ENCODE measurements at regions not wholly inside any gene's neighbourhood (a gene's known extent, or its start where the extent isn't known, plus 50 kb on each side); places are given as distances from the start of the nearest gene placed in this dataset.
"Not testable (repeated sequence)": the region's sequence is repeated elsewhere in the genome, so short reads cannot be mapped to it uniquely, and the experiment has no call there.

GRCh38 chr18:60062831-60063230, 163.0 kb downstream of the PMAIP1 start:
- peak; percentile 37 for DNase-seq (ENCODE audit: low read depth)

GRCh38 chr18:60062396-60062795, 162.6 kb downstream of the PMAIP1 start:
- no peak for DNase-seq (ENCODE audit: low read depth)

- DNase-seq (ENCODE audit: low read depth) = peak; percentile 74
These were observed 160.8 kb downstream of the PMAIP1 start for GRCh38 chr18:60060578-60060977.

- peak; percentile 17 for DNase-seq (ENCODE audit: low read depth)
These were observed 160.2 kb downstream of the PMAIP1 start for GRCh38 chr18:60060026-60060425.

GRCh38 chr18:60059216-60059615, 159.4 kb downstream of the PMAIP1 start:
- DNase-seq (ENCODE audit: low read depth) = no peak

GRCh38 chr18:60053747-60054304, 154.0 kb downstream of the PMAIP1 start:
- DNase-seq (ENCODE audit: low read depth) = peak; percentile 100

GRCh38 chr18:60050821-60051220, 151.0 kb downstream of the PMAIP1 start:
- DNase-seq (ENCODE audit: low read depth) = no peak

GRCh38 chr18:60049172-60049571, 149.4 kb downstream of the PMAIP1 start:
- DNase-seq (ENCODE audit: low read depth) = no peak

- peak; percentile 58 for DNase-seq (ENCODE audit: low read depth)
These were observed 147.8 kb downstream of the PMAIP1 start for GRCh38 chr18:60047556-60047955.

- DNase-seq (ENCODE audit: low read depth) = peak; percentile 87
These were observed 144.7 kb downstream of the PMAIP1 start for GRCh38 chr18:60044290-60045006.

- DNase-seq (ENCODE audit: low read depth) = no peak
These were observed 141.2 kb downstream of the PMAIP1 start for GRCh38 chr18:60040971-60041370.

- peak; percentile 21 for DNase-seq (ENCODE audit: low read depth)
These were observed 138.9 kb downstream of the PMAIP1 start for GRCh38 chr18:60038731-60039130.

- DNase-seq (ENCODE audit: low read depth) = no peak
These were observed 127.6 kb downstream of the PMAIP1 start for GRCh38 chr18:60027397-60027796.

GRCh38 chr18:60024857-60025256, 125.1 kb downstream of the PMAIP1 start:
- no peak for DNase-seq (ENCODE audit: low read depth)

- no peak for DNase-seq (ENCODE audit: low read depth)
These were observed 124.5 kb downstream of the PMAIP1 start for GRCh38 chr18:60024345-60024744.

GRCh38 chr18:60022671-60023276, 123.0 kb downstream of the PMAIP1 start:
- DNase-seq (ENCODE audit: low read depth) = peak; percentile 46

- no peak for DNase-seq (ENCODE audit: low read depth)
These were observed 121.8 kb downstream of the PMAIP1 start for GRCh38 chr18:60021556-60021955.

- DNase-seq (ENCODE audit: low read depth) = peak; percentile 78
These were observed 120.5 kb downstream of the PMAIP1 start for GRCh38 chr18:60020107-60020925.

- DNase-seq (ENCODE audit: low read depth) = peak; percentile 95
These were observed 119.7 kb downstream of the PMAIP1 start for GRCh38 chr18:60019463-60019840.

- peak; percentile 71 for DNase-seq (ENCODE audit: low read depth)
These were observed 119.0 kb downstream of the PMAIP1 start for GRCh38 chr18:60018618-60019462.

- not testable (repeated sequence) for DNase-seq (ENCODE audit: low read depth)
These were observed 118.3 kb downstream of the PMAIP1 start for GRCh38 chr18:60018134-60018533.
